HG02970 (cell line): ENCODE measurements at regions not wholly inside any gene's neighbourhood (a gene's known extent, or its start where the extent isn't known, plus 50 kb on each side); places are given as distances from the start of the nearest gene placed in this dataset.
A peak's percentile ranks its signal among the peaks of the same experiment; 100 is the strongest.

ENCODE experiments used
- ATAC-seq: cut with Tn5 transposase; IDR thresholded peaks from one replicate; pipeline ENCODE4 v1.9.1; 2021; ENCODE audit warnings: mild to moderate bottlenecking, moderate library complexity, moderate number of reproducible peaks; ENCODE audit not compliant: unreplicated experiment, low FRiP score

- ATAC-seq = no peak
These were observed 431.9 kb upstream of the HS6ST1 start for GRCh38 chr2:128750328-128751165.

GRCh38 chr2:128751746-128752145 lies 433.1 kb upstream of the HS6ST1 start:
- no peak for ATAC-seq

- ATAC-seq = no peak
These were observed 434.1 kb upstream of the HS6ST1 start for GRCh38 chr2:128752691-128753263.

GRCh38 chr2:128753321-128753720 lies 434.7 kb upstream of the HS6ST1 start:
- ATAC-seq = no peak

GRCh38 chr2:128753800-128754199 lies 435.1 kb upstream of the HS6ST1 start:
- no peak for ATAC-seq

- peak; percentile 90 for ATAC-seq
These were observed 435.6 kb upstream of the HS6ST1 start for GRCh38 chr2:128754246-128754724.

GRCh38 chr2:128755695-128756364 lies 437.2 kb upstream of the HS6ST1 start:
- no peak for ATAC-seq

GRCh38 chr2:128756365-128756717 lies 437.7 kb upstream of the HS6ST1 start:
- ATAC-seq = no peak

- ATAC-seq = no peak
These were observed 447.1 kb upstream of the HS6ST1 start for GRCh38 chr2:128765811-128766210.

GRCh38 chr2:128768041-128768440 lies 449.4 kb upstream of the HS6ST1 start:
- ATAC-seq = no peak

- no peak for ATAC-seq
These were observed 450.9 kb upstream of the HS6ST1 start for GRCh38 chr2:128769457-128770142.

- ATAC-seq = no peak
These were observed 451.7 kb upstream of the HS6ST1 start for GRCh38 chr2:128770143-128771085.

GRCh38 chr2:128771401-128771800 lies 452.7 kb upstream of the HS6ST1 start:
- no peak for ATAC-seq

GRCh38 chr2:128772671-128773070 lies 454.0 kb upstream of the HS6ST1 start:
- ATAC-seq = no peak

- no peak for ATAC-seq
These were observed 455.1 kb upstream of the HS6ST1 start for GRCh38 chr2:128773641-128774319.

- no peak for ATAC-seq
These were observed 455.9 kb upstream of the HS6ST1 start for GRCh38 chr2:128774320-128775216.

- ATAC-seq = no peak
These were observed 456.7 kb upstream of the HS6ST1 start for GRCh38 chr2:128775217-128775913.

GRCh38 chr2:128775914-128776285 lies 457.2 kb upstream of the HS6ST1 start:
- no peak for ATAC-seq
